NAMALWA (cell line): ENCODE measurements at regions not wholly inside any gene's neighbourhood (a gene's known extent, or its start where the extent isn't known, plus 50 kb on each side); places are given as distances from the start of the nearest gene placed in this dataset.
A peak's percentile ranks its signal among the peaks of the same experiment; 100 is the strongest.

Source experiments
- DNase-seq: peaks from one replicate; pipeline ENCODE4 v3.0.0-alpha.2; 2015; ENCODE audit warnings: low spot score

- DNase-seq: no peak
These were observed 132.2 kb upstream of the TNFAIP3 start for GRCh38 chr6:137734875-137735182.

DNA sequence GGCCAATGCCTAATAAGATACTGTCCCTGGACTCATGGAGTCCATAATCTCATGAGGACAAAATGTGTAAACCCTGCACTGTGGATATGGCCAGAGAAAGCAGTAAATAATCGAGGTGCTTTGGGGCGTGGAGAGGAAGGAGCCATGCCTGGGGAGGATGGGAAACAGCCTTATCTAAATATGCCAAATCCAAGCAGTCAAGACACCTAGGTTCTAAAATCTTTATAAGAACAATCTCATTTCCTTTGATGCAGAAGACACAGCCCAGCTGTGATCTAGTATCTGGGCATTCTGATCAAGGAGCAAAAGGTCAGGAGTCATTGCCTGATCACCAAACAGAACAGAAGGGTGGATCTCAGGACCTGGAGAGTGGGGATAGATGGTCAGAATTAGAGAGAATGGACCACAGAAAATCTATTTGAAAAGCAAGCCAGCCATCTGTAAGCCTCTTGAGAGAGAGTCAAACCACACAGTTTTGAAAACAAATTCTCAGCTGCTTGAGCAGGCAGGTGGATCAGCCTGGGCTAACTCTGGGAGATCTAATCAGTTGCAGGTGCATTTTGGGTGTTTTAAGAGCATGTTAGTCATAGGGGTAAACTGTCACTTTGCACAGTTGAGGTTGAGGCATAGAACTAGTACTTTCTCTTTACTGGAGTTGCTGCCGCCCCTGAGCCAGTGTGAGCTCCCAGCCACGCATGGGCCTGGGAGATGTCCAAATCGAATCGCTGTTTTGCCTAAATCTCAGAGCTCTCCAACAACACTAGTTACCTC, 130.8 kb upstream of the TNFAIP3 start:
- DNase-seq: peak; percentile 66

DNA sequence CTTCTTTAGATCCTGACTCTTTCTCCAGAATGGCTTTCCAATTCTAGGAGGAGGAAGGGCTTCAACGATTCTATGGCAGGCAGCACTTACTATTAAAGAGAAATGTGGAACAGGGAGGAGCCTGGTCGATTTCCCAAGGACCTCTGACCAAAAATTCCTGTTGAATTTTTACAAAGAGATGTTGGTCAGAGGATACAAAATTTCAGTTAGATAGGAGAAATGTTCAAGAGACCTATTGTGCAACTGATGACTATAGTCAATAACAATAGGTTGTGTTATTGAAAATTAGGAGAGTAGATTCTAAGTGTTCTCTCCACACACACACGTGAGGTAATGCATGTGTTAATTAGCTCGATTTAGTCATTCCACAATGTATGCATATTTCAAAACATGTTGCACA, 130.1 kb upstream of the TNFAIP3 start:
- DNase-seq: no peak

- no peak for DNase-seq
These were observed 129.0 kb upstream of the TNFAIP3 start for GRCh38 chr6:137737836-137738596.

DNA sequence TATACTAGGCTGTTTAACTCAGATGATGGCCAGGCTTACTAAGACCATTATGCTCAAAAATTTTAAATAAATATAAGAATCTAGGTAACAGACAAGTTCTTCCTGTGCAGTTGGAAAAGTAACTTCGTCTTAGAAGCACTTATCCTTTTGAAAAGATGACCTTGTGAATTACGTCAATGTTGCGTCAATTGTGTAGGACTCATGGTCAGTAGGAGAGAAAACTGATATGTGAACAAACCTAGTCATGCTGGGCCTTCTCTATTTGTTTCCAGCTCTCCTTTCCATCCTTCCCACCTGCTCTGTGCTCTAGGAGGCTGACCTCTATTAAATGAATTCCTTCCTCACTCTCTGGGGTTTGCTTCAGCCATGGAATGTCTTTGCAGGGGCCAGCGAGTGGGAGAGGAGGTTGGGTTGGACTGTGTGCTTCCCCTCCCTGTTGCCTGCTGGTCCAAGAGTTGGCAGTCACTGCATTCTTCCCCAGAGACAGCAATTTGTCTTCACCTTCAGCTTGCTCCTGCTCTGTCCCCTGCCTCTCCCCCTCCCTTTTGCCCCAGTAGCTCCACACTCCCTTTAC, 128.0 kb upstream of the TNFAIP3 start:
- DNase-seq: no peak

- DNase-seq: no peak
These were observed 127.5 kb upstream of the TNFAIP3 start for GRCh38 chr6:137739544-137739943.

- DNase-seq: no peak
These were observed 126.8 kb upstream of the TNFAIP3 start for GRCh38 chr6:137740091-137740755.

DNA sequence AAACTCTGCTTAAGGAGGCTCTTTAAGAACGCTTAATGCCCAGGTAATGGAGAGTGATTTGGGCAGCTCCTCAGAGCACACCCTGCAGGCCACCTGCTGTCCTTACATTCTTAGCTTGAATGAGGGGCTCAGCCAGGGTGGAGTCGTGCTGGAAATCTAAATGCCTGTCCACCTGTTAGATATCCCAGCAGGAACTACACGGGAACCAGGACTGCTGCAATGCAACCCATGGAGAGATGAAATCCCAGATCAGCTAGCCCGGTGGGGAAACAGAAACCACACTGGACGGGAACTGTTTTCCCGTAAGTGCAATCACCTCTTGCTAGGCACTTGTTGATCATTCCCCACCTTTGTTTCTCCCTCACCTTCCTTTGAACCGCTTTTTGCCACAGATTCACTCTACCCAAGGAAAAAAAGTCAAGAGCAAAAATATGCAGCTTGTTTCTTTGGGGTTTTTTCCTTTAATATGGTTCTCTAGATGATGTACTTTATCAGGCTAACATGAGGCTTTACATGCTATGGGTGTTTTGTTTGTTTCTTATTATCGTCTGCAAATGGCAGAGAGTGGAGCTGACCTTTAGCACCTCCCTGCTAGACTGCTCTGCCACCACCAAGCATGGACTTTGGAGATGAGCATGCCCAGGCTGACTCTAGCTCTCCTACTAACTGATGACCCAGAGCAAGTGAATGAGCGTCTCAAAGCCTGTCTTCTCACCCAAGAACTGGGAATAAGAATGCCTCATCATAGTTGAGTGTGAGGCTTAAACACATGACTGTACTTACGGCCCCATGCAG, 125.9 kb upstream of the TNFAIP3 start:
- no peak for DNase-seq

DNA sequence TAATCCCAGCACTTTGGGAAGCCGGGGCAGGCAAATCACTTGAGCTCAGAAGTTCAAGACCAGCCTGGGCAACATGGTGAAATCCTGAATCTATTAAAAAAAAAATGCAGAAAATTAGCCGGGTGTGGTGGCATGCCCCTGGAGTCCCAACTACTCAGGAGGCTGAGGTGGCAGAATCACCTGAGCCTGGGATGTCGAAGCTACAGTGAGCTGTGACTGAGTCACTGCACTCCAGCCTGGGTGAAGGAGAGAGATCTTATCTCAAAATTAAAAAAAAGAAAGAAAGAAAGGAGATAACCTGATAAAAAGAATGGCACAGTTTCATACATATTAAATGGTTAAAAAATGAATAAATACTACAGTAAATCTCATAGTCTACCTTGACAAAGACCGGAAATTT, 123.6 kb upstream of the TNFAIP3 start:
- DNase-seq: no peak

GRCh38 chr6:137744877-137745276, 122.2 kb upstream of the TNFAIP3 start:
- DNase-seq: peak; percentile 15

- no peak for DNase-seq
These were observed 121.7 kb upstream of the TNFAIP3 start for GRCh38 chr6:137745321-137745720.

DNA sequence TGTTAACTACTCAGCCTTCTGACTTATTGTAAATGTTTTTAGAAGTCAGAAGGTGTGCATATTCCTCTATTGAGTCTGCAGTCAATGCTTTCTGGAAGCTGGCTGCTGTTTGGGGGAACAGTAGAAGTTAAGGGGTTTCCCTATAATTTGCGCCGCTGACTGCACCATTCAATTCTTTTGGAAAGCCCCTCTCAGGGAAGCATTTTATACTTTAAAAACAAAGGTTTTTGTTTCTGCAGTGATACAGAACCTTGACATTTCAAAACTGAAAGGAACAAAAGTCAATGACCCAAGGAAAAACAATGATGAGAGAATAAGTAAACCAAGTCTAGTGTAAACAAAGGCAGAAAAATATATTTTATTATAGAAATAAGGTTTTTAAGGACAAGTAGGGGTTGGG, 120.8 kb upstream of the TNFAIP3 start:
- no peak for DNase-seq

- no peak for DNase-seq
These were observed 117.3 kb upstream of the TNFAIP3 start for GRCh38 chr6:137749696-137750211.

- no peak for DNase-seq
These were observed 116.8 kb upstream of the TNFAIP3 start for GRCh38 chr6:137750297-137750696.

DNA sequence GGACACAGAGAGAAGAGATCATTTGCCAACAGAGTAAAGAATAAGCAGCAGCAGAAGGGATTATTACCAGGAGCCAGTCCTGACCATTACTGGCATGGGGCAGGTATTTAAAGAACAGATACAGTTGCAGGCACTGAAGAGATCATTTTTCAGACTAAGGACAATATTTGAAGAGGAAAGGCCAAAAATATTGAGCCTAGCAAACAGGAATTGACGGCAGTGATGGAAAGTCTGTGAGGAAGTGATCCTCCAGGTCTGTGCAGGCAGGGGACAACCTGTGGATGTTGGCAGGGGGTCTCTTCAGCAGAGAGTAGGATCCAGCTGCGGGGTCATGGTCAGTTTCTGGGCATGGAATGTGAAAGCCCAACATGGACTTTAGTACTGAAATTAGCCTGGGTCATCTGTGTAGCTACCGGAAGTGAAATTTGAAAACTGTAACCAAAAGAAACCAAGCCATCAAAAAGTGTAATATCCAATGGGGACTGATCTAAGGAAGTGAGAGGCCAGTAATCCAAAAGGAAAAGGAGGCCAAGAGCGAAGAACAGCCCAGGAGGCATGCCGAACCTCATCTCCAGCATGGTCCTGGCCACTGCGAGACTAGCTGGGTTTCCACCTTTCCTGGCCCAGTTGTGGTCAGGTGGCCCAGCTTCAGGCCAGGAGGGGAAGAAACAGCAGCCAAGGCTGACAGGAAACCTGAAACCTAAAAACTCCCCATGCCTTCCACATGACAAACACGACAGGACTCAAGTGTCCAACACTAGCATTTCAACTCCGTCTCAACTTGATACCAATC, 115.1 kb upstream of the TNFAIP3 start:
- no peak for DNase-seq

- peak; percentile 25 for DNase-seq
These were observed 112.7 kb upstream of the TNFAIP3 start for GRCh38 chr6:137754366-137754765.

GRCh38 chr6:137754866-137755265, 112.2 kb upstream of the TNFAIP3 start:
- DNase-seq: no peak

DNA sequence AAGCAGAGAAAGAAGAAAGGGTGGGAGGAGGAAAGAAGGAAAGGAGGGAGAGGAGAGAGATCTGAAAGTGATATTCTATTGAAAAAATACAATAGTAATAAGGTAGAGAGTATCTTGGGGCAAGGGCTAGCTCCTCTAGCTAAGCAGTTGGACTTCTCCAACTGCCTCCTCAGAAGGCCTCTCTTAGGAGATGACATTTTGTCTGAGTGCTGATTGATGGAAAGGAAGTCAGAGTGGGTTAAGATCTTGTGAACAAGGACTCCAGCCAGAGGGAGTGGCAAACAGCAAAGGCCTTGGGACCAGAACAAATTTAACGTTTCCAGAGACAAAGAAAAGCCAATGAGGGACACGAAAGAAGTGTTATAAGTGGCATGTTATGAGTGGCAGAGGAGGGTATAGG, 111.8 kb upstream of the TNFAIP3 start:
- no peak for DNase-seq

DNA sequence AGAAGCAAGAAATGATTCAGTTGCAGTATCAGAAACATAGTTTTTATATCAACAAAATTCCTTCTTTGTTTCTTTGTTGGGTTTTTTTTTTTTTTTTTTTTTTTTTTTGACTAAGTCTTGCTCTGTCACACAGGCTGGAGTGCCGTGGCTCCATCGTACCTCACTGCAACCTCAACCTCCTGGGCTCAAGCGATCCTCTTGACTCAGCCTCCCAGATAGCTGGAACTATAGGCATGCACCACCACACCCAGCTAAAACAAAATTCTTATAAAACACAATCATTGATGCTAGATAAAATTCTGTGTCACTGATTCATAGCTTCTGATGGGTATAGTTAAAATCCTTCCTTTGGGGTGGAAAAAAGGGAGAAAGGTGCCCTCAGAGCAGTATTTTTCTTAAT, 110.3 kb upstream of the TNFAIP3 start:
- no peak for DNase-seq

GRCh38 chr6:137758661-137759060, 108.4 kb upstream of the TNFAIP3 start:
- no peak for DNase-seq

DNA sequence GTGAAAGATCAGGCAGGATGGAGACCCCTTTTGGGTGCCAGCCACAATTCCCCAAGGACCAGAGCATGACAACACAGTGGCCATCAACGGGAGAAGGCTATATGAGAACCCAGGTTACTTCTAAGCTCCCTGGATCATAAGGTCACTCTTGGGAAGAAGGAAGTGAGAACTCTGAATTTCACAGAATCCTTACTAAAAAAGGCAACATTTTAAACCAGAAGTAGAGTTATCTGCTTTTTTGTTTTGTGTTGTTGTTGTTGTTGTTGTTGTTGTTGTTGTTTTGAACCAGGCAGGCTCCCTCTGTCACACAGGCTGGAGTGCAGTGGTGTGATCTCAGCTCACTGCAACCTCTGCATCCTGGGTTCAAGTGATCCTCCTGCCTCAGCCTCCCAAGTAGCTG, 107.4 kb upstream of the TNFAIP3 start:
- no peak for DNase-seq
